ENCODE measurements at regions not wholly inside any gene's neighbourhood (a gene's known extent, or its start where the extent isn't known, plus 50 kb on each side); places are given as distances from the start of the nearest gene placed in this dataset.

- DNase-seq (ENCODE audit: low read depth in 2 of 3, low spot score in 2 of 3): no peak
Measured at GRCh38 chr9:131809941-131810344, 70.1 kb upstream of the RAPGEF1 start.

- no peak for DNase-seq (ENCODE audit: low read depth in 2 of 3, low spot score in 2 of 3)
Measured at GRCh38 chr9:131808291-131808690, 68.4 kb upstream of the RAPGEF1 start.

GRCh38 chr9:131807144-131807983 lies 67.5 kb upstream of the RAPGEF1 start:
- no peak for DNase-seq (ENCODE audit: low read depth in 2 of 3, low spot score in 2 of 3)

GRCh38 chr9:131805803-131806202 lies 65.9 kb upstream of the RAPGEF1 start:
- no peak for DNase-seq (ENCODE audit: low read depth in 2 of 3, low spot score in 2 of 3)

- no peak for DNase-seq (ENCODE audit: low read depth in 2 of 3, low spot score in 2 of 3)
Measured at GRCh38 chr9:131804826-131805225, 65.0 kb upstream of the RAPGEF1 start.

GRCh38 chr9:131803758-131804411 lies 64.0 kb upstream of the RAPGEF1 start:
- DNase-seq (ENCODE audit: low read depth in 2 of 3, low spot score in 2 of 3): no peak

- no peak for DNase-seq (ENCODE audit: low read depth in 2 of 3, low spot score in 2 of 3)
Measured at GRCh38 chr9:131801810-131802209, 61.9 kb upstream of the RAPGEF1 start.

- DNase-seq (ENCODE audit: low read depth in 2 of 3, low spot score in 2 of 3): no peak
Measured at GRCh38 chr9:131800843-131801242, 61.0 kb upstream of the RAPGEF1 start.

- no peak for DNase-seq (ENCODE audit: low read depth in 2 of 3, low spot score in 2 of 3)
Measured at GRCh38 chr9:131800366-131800765, 60.5 kb upstream of the RAPGEF1 start.

GRCh38 chr9:131799177-131799823 lies 59.4 kb upstream of the RAPGEF1 start:
- DNase-seq (ENCODE audit: low read depth in 2 of 3, low spot score in 2 of 3): peak; percentile 9 to 60 (median 46)

- no peak for DNase-seq (ENCODE audit: low read depth in 2 of 3, low spot score in 2 of 3)
Measured at GRCh38 chr9:131798246-131798645, 58.4 kb upstream of the RAPGEF1 start.

- no peak for DNase-seq (ENCODE audit: low read depth in 2 of 3, low spot score in 2 of 3)
Measured at GRCh38 chr9:131794393-131794792, 54.5 kb upstream of the RAPGEF1 start.

- DNase-seq (ENCODE audit: low read depth in 2 of 3, low spot score in 2 of 3): no peak
Measured at GRCh38 chr9:131791542-131792254, 51.8 kb upstream of the RAPGEF1 start.
